AG04450 (cell line): ENCODE measurements at regions not wholly inside any gene's neighbourhood (a gene's known extent, or its start where the extent isn't known, plus 50 kb on each side); places are given as distances from the start of the nearest gene placed in this dataset.
"Not testable (repeated sequence)": the region's sequence is repeated elsewhere in the genome, so short reads cannot be mapped to it uniquely, and the experiment has no call there.

Source experiments
- CTCF ChIA-PET: fragments of 300-600, 350-600 bp; formaldehyde crosslinking; extraction: SDS; loops from one replicate; lab custom pipeline; 2022; ENCODE audit warnings: antibody characterized with exemption, inconsistent platforms; lab: Charles Lee
- POLR2A ChIA-PET: fragments of 350-600 bp; formaldehyde crosslinking; extraction: SDS; loops from one replicate; lab custom pipeline; 2021; ENCODE audit warnings: antibody characterized with exemption, inconsistent platforms; lab: Yijun Ruan, JAX
- DNase-seq: peaks from one replicate; pipeline ENCODE4 v3.0.0-alpha.2; 2011; ENCODE audit warnings: low read depth, low spot score
- H3K27ac ChIP-seq: one replicate; pipeline ENCODE4 v1.5.1; 2012; ENCODE audit warnings: low read depth, low read length, control low read depth
- H3K27me3 ChIP-seq: one replicate; pipeline ENCODE4 v1.6.0; 2012; ENCODE audit warnings: low read length; ENCODE audit not compliant: control insufficient read depth, insufficient read depth
- H3K4me3 ChIP-seq: 2 replicates; pipeline ENCODE4 v1.5.1; 2011; ENCODE audit warnings: mild to moderate bottlenecking, low read depth, low read length, control low read depth
- H3K9me3 ChIP-seq: 2 replicates; pipeline ENCODE4 v1.5.1; 2012; ENCODE audit warnings: low read length; ENCODE audit not compliant: control insufficient read depth, insufficient read depth
- TF ChIP-seq, protein P1 (sequence below): IDR thresholded peaks from 2 replicates; pipeline ENCODE4 v1.5.1; 2011; ENCODE audit warnings: low read depth, low read length, control low read depth, inconsistent platforms

DNA sequence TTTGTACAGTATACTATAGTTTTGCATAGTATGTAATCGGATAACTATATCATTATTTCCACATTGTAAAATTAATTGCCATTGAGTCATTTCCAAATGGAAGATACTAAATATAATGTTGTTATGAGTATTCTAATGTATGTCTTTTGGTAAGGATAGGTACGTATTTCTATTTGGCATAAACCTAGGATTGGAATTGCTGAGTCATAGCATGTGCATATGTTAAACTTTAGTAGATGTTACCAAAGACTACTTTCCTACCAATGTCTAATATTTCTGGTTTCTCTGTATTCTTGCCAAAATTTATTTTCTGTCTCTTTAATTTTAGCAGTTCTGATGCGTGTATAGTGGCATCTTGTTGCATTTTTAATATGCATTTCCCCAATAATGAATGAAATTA lies 825.1 kb upstream of the ARRDC3 start:
- Histone ChIP-seq H3K9me3 (no peaks in the 10 kb centered on the region), H3K27ac (no peak overlapping the region), H3K4me3 (no peak overlapping the region), H3K27me3 (no peaks in the 10 kb centered on the region)
- CTCF ChIA-PET = no interaction called here
- DNase-seq = no peak
- POLR2A ChIA-PET = no interaction called here
- TF ChIP-seq, protein P1, sequence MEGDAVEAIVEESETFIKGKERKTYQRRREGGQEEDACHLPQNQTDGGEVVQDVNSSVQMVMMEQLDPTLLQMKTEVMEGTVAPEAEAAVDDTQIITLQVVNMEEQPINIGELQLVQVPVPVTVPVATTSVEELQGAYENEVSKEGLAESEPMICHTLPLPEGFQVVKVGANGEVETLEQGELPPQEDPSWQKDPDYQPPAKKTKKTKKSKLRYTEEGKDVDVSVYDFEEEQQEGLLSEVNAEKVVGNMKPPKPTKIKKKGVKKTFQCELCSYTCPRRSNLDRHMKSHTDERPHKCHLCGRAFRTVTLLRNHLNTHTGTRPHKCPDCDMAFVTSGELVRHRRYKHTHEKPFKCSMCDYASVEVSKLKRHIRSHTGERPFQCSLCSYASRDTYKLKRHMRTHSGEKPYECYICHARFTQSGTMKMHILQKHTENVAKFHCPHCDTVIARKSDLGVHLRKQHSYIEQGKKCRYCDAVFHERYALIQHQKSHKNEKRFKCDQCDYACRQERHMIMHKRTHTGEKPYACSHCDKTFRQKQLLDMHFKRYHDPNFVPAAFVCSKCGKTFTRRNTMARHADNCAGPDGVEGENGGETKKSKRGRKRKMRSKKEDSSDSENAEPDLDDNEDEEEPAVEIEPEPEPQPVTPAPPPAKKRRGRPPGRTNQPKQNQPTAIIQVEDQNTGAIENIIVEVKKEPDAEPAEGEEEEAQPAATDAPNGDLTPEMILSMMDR = no peak

DNA sequence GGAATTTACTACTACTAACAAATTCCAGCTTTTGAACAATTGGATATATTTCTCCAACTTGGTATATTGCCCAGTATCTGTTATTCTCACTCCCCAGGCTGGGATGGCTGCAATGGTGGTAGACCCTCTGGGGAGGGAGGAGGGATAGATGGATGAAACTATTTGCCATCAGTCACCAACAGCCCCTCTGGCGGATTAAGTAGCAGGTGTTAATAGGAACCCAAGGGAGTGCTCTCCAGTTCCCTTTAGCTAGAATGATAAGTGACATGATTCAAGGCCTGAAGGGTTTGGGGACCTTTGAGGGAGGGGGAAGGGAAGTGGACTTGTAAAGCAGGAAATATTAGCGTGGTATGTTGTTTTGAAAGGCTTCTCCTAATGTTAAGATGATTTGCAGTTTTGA lies 824.0 kb upstream of the ARRDC3 start:
- TF ChIP-seq, protein P1 = no peak
- H3K4me3 ChIP-seq = no peak overlapping the region
- ChIA-PET POLR2A (no interaction called here), CTCF (no interaction called here)
- no peaks in the 10 kb centered on the region for H3K27me3 ChIP-seq
- no peak for DNase-seq
- no peaks in the 10 kb centered on the region for H3K9me3 ChIP-seq
- H3K27ac ChIP-seq = no peak overlapping the region

DNA sequence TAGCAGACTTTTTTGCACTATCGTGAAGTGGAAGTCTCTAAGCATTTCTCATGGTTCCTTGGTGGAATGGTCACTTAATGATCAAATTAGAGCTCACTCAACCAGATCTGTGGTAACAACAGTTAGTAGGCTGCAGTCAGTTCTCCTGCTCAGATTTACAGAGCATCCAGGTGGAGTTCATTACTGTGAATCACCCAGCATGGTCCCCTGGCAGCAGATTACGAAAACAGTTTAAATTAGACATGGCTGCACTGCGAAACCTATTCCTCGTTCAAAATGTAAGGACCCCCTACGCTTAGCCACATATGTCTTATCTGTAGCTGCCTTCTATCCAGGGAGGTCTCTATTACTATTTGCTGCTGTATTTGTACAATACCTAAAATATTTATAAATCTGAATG lies 823.6 kb upstream of the ARRDC3 start:
- ChIA-PET CTCF (no interaction called here), POLR2A (no interaction called here)
- no peaks in the 10 kb centered on the region for H3K9me3 ChIP-seq
- TF ChIP-seq, protein P1 = no peak
- H3K4me3 ChIP-seq = no peak overlapping the region
- no peak overlapping the region for H3K27ac ChIP-seq
- no peaks in the 10 kb centered on the region for H3K27me3 ChIP-seq
- no peak for DNase-seq

DNA sequence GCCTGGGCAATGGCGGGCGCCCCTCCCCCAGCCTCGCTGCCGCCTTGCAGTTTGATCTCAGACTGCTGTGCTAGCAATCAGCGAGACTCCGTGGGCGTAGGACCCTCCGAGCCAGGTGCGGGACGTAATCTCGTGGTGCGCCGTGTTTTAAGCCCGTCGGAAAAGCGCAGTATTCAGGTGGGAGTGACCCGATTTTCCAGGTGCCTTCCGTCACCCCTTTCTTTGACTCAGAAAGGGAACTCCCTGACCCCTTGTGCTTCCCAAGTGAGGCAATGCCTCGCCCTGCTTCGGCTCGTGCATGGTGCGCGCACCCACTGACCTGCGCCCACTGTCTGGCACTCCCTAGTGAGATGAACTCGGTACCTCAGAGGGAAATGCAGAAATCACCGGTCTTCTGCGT lies 815.9 kb upstream of the ARRDC3 start:
- H3K4me3 ChIP-seq, H3K27ac ChIP-seq, H3K27me3 ChIP-seq, H3K9me3 ChIP-seq, POLR2A ChIA-PET, DNase-seq, CTCF ChIA-PET: not testable (repeated sequence)

DNA sequence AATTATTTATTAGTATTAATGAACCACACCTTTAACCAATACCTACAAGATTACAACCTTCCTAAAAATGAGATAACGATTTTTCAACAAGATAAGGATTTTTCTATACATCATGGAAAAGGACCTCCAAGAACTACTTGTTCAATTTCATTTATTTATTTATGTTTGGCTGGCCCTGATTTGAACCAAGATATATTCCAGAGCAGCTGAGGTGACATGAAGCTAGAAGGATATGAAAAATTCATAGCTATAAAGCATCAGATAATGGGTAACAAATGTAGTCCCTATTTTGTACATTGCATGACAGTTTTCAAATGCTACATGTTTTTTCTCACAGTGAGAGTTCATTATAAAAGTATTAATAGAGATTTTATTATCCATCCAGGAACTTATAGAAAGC lies 798.5 kb upstream of the ARRDC3 start:
- Histone ChIP-seq H3K27me3 (no peaks in the 10 kb centered on the region), H3K27ac (no peak overlapping the region), H3K9me3 (no peaks in the 10 kb centered on the region), H3K4me3 (no peak overlapping the region)
- TF ChIP-seq, protein P1 = no peak
- POLR2A ChIA-PET = no interaction called here
- no peak for DNase-seq
- CTCF ChIA-PET = no interaction called here

DNA sequence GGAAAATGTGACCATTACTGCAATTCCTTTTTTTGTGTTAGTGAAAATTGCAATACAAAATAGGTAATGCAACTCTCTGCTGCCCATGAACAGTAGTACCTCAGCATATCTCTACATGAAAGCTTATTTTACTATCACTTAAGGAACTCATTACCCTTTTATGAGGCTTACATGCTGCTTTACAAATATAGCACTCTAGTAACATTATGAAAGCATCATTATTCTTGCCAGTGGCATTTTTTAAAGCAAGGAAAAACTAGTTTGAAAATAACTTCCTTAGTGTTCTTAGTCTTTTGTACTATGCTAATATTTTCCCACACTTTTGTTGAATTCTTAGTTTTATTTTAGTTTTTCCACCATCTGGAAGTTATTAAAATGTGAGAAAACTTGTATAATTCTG lies 797.3 kb upstream of the ARRDC3 start:
- no peaks in the 10 kb centered on the region for H3K27me3 ChIP-seq
- no peak overlapping the region for H3K4me3 ChIP-seq
- DNase-seq = no peak
- H3K27ac ChIP-seq = no peak overlapping the region
- CTCF ChIA-PET = no interaction called here
- H3K9me3 ChIP-seq = no peaks in the 10 kb centered on the region
- TF ChIP-seq, protein P1 = no peak
- POLR2A ChIA-PET = no interaction called here
